Epithelial cell of esophagus (primary cell): ENCODE measurements at regions not wholly inside any gene's neighbourhood (a gene's known extent, or its start where the extent isn't known, plus 50 kb on each side); places are given as distances from the start of the nearest gene placed in this dataset.

Experiments
- DNase-seq: peaks from one replicate; pipeline ENCODE4 v3.0.0; 2010; ENCODE audit warnings: low read depth
- H3K4me3 ChIP-seq: 2 replicates; pipeline ENCODE4 v1.5.1; 2011; ENCODE audit warnings: mild to moderate bottlenecking, low read length, control low read depth
- TF ChIP-seq, protein P1 (sequence below): IDR thresholded peaks from 2 replicates; pipeline ENCODE4 v1.5.1; 2011; ENCODE audit warnings: low read depth, mild to moderate bottlenecking, low read length, control low read depth, inconsistent platforms; ENCODE audit not compliant: insufficient read depth; ENCODE audit errors: missing control alignments

GRCh38 chr21:17066006-17066405 is 446.8 kb upstream of the CXADR start:
- DNase-seq: no peak
- TF ChIP-seq, protein P1, sequence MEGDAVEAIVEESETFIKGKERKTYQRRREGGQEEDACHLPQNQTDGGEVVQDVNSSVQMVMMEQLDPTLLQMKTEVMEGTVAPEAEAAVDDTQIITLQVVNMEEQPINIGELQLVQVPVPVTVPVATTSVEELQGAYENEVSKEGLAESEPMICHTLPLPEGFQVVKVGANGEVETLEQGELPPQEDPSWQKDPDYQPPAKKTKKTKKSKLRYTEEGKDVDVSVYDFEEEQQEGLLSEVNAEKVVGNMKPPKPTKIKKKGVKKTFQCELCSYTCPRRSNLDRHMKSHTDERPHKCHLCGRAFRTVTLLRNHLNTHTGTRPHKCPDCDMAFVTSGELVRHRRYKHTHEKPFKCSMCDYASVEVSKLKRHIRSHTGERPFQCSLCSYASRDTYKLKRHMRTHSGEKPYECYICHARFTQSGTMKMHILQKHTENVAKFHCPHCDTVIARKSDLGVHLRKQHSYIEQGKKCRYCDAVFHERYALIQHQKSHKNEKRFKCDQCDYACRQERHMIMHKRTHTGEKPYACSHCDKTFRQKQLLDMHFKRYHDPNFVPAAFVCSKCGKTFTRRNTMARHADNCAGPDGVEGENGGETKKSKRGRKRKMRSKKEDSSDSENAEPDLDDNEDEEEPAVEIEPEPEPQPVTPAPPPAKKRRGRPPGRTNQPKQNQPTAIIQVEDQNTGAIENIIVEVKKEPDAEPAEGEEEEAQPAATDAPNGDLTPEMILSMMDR: no peak

GRCh38 chr21:17071093-17071492 is 441.8 kb upstream of the CXADR start:
- TF ChIP-seq, protein P1: no peak
- DNase-seq: peak; percentile 18
- H3K4me3 ChIP-seq: no peak overlapping the region

More at GRCh38 chr21:17066006-17066405, 446.8 kb upstream of the CXADR start:
- no peak overlapping the region for H3K4me3 ChIP-seq

DNA sequence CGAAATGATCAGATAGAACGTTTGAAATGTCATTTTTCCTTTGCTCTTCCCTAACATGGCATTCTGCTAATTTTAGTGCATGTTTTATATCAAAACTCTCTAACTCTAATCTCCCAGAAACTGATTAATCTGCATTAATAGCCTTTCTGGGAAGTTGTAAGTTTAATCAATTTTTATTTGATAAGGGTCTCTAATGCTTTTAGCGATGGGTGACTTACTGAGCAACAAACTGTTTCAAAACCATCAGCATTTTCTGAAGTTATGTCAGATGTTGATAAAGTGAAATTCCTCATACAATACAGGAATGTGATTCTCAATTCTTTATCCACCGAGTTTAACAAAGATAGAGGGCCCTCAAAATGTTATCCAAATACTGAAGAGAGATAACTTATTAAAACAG is 431.6 kb upstream of the CXADR start:
- TF ChIP-seq, protein P1: no peak
- no peak overlapping the region for H3K4me3 ChIP-seq
- no peak for DNase-seq

GRCh38 chr21:17082843-17083483 is 429.9 kb upstream of the CXADR start:
- H3K4me3 ChIP-seq: no peak overlapping the region
- no peak for DNase-seq
- TF ChIP-seq, protein P1: no peak

GRCh38 chr21:17085707-17086106 is 427.1 kb upstream of the CXADR start:
- TF ChIP-seq, protein P1: no peak
- DNase-seq: peak; percentile 4
- H3K4me3 ChIP-seq: no peak overlapping the region

GRCh38 chr21:17088500-17088899 is 424.3 kb upstream of the CXADR start:
- no peak for DNase-seq
- H3K4me3 ChIP-seq: no peak overlapping the region
- TF ChIP-seq, protein P1: no peak

DNA sequence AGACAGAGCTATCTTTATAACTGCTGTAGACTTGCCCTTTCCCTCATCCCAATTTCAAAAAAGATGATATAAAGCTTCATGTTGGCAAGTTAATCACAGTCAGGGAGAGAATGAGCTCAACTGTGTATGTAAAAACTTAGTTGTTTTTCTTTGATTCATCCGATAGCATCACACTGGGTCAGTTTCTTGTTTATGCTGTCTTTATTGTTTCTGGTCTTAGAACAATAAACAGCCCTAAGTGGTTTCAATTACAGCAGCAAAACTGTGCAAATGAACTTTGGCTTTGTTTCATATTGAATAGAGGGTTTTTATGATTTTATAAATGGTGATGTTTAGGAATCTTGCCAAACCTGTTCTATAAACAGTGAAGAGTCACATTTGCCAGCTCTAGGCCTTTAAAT is 423.8 kb upstream of the CXADR start:
- peak; percentile 21 for DNase-seq
- TF ChIP-seq, protein P1: no peak
- no peak overlapping the region for H3K4me3 ChIP-seq
